HEK293 (cell line): ENCODE measurements at regions not wholly inside any gene's neighbourhood (a gene's known extent, or its start where the extent isn't known, plus 50 kb on each side); places are given as distances from the start of the nearest gene placed in this dataset.

ENCODE experiments used
- CTCF ChIA-PET: fragments of 350-600 bp; formaldehyde crosslinking; extraction: SDS; loops from one replicate; lab custom pipeline; 2021; ENCODE audit warnings: antibody characterized with exemption; lab: Yijun Ruan, JAX
- POLR2A ChIA-PET: fragments of 300-600 bp; formaldehyde crosslinking; extraction: SDS; loops from one replicate; lab custom pipeline; 2020; ENCODE audit warnings: antibody characterized with exemption, inconsistent platforms; lab: Yijun Ruan, JAX
- H3K27ac ChIP-seq: fragments of 200-500 bp; sonication (Bioruptor generic); 2 replicates; pipeline ENCODE4 v1.5.1; 2014; ENCODE audit warnings: low read depth, low read length, control low read depth, inconsistent platforms; ENCODE audit errors: extremely low read depth
- H3K36me3 ChIP-seq, 2 experiments: fragments of 200-500 bp in 1 of 2; sonication (Bioruptor generic) in 1 of 2; 1 replicate in 1 of 2; 2 replicates in 1 of 2; pipeline ENCODE4 v1.5.1; 2014 to 2017; ENCODE audit warnings: inconsistent platforms in 2 of 2, low read length in 2 of 2; ENCODE audit not compliant: control insufficient read depth in 2 of 2, insufficient read depth in 1 of 2
- H3K4me1 ChIP-seq: fragments of 200-500 bp; sonication (Bioruptor generic); 2 replicates; pipeline ENCODE4 v1.5.1; 2014; ENCODE audit warnings: mild to moderate bottlenecking, low read length, inconsistent platforms; ENCODE audit not compliant: control insufficient read depth, insufficient read depth
- H3K4me3 ChIP-seq: 2 replicates; pipeline ENCODE4 v1.5.1; 2011; ENCODE audit warnings: low read depth, mild to moderate bottlenecking, control low read depth, low read length, moderate library complexity
- H3K9me3 ChIP-seq: fragments of 200-500 bp; sonication (Bioruptor generic); 2 replicates; pipeline ENCODE4 v1.5.1; 2014; ENCODE audit warnings: low read depth, low read length, inconsistent platforms; ENCODE audit not compliant: control insufficient read depth, insufficient read depth
- HOXD13 ChIP-seq: sonication (generic); formaldehyde crosslinking; IDR thresholded peaks from 2 replicates; pipeline ENCODE4 v1.8.0; 2022; ENCODE audit warnings: missing genetic modification reagents, borderline replicate concordance
- KLF8 ChIP-seq: fragments of 450-650 bp; formaldehyde crosslinking; IDR thresholded peaks from 2 replicates; pipeline ENCODE4 v1.5.1; 2016; ENCODE audit warnings: missing biosample characterization, missing genetic modification characterization
- OVOL3 ChIP-seq: fragments of 450-650 bp; formaldehyde crosslinking; IDR thresholded peaks from 2 replicates; pipeline ENCODE4 v1.5.1; 2016; ENCODE audit warnings: missing biosample characterization, missing genetic modification characterization
- REPIN1 ChIP-seq: fragments of 450-650 bp; formaldehyde crosslinking; IDR thresholded peaks from 2 replicates; pipeline ENCODE4 v1.5.1; 2017; ENCODE audit warnings: missing biosample characterization, missing genetic modification characterization, low read depth
- SCRT2 ChIP-seq: fragments of 450-650 bp; formaldehyde crosslinking; IDR thresholded peaks from 2 replicates; pipeline ENCODE4 v1.5.1; 2016; ENCODE audit warnings: missing biosample characterization, missing genetic modification characterization
- SETDB1 ChIP-seq: IDR thresholded peaks from one replicate; pipeline ENCODE4 v1.6.1; 2017; ENCODE audit warnings: mild to moderate bottlenecking, low read length, moderate library complexity, mixed read lengths; ENCODE audit not compliant: insufficient read length
- YY1 ChIP-seq: fragments of 450-650 bp; formaldehyde crosslinking; IDR thresholded peaks from 2 replicates; pipeline ENCODE4 v1.5.1; 2018; ENCODE audit warnings: missing biosample characterization, missing genetic modification characterization
- ZBTB49 ChIP-seq: fragments of 450-650 bp; formaldehyde crosslinking; IDR thresholded peaks from 2 replicates; pipeline ENCODE4 v1.5.1; 2016; ENCODE audit warnings: missing biosample characterization, missing genetic modification characterization, low read depth
- ZNF146 ChIP-seq: fragments of 450-650 bp; formaldehyde crosslinking; IDR thresholded peaks from 2 replicates; pipeline ENCODE4 v1.5.1; 2016; ENCODE audit warnings: missing biosample characterization, missing genetic modification characterization
- ZNF157 ChIP-seq: fragments of 450-650 bp; formaldehyde crosslinking; IDR thresholded peaks from 2 replicates; pipeline ENCODE4 v1.5.1; 2016; ENCODE audit warnings: missing biosample characterization, missing genetic modification characterization
- ZNF19 ChIP-seq: fragments of 450-650 bp; formaldehyde crosslinking; IDR thresholded peaks from 2 replicates; pipeline ENCODE4; 2016; ENCODE audit warnings: missing biosample characterization, missing genetic modification characterization, low read depth
- ZNF2 ChIP-seq: fragments of 450-650 bp; formaldehyde crosslinking; IDR thresholded peaks from 2 replicates; pipeline ENCODE4 v1.5.1; 2016; ENCODE audit warnings: missing biosample characterization, missing genetic modification characterization
- ZNF223 ChIP-seq: fragments of 450-650 bp; formaldehyde crosslinking; IDR thresholded peaks from 2 replicates; pipeline ENCODE4 v1.5.1; 2016; ENCODE audit warnings: missing biosample characterization, missing genetic modification characterization
- ZNF324 ChIP-seq: fragments of 450-650 bp; formaldehyde crosslinking; IDR thresholded peaks from 2 replicates; pipeline ENCODE4 v1.5.1; 2016; ENCODE audit warnings: missing biosample characterization, missing genetic modification characterization
- ZNF354C ChIP-seq: fragments of 450-650 bp; formaldehyde crosslinking; IDR thresholded peaks from 2 replicates; pipeline ENCODE4 v1.5.1; 2016; ENCODE audit warnings: missing biosample characterization, missing genetic modification characterization, low read depth, borderline replicate concordance
- ZNF404 ChIP-seq: fragments of 450-650 bp; formaldehyde crosslinking; IDR thresholded peaks from 2 replicates; pipeline ENCODE4 v1.5.1; 2017; ENCODE audit warnings: missing biosample characterization, missing genetic modification characterization
- ZNF544 ChIP-seq: fragments of 450-650 bp; formaldehyde crosslinking; IDR thresholded peaks from 2 replicates; pipeline ENCODE4 v1.5.0; 2017; ENCODE audit warnings: missing biosample characterization, missing genetic modification characterization
- ZNF626 ChIP-seq: fragments of 450-650 bp; sonication (Bioruptor Pico); formaldehyde crosslinking; IDR thresholded peaks from 2 replicates; pipeline ENCODE4 v1.5.1; 2018; ENCODE audit warnings: missing biosample characterization, missing genetic modification characterization, inconsistent platforms
- ZNF664 ChIP-seq: fragments of 450-650 bp; formaldehyde crosslinking; IDR thresholded peaks from 2 replicates; pipeline ENCODE4 v1.5.1; 2016; ENCODE audit warnings: missing biosample characterization, missing genetic modification characterization
- ZNF704 ChIP-seq: fragments of 450-650 bp; formaldehyde crosslinking; IDR thresholded peaks from 2 replicates; pipeline ENCODE4 v1.5.1; 2016; ENCODE audit warnings: missing biosample characterization, missing genetic modification characterization
- ZNF792 ChIP-seq: fragments of 450-650 bp; formaldehyde crosslinking; IDR thresholded peaks from 2 replicates; pipeline ENCODE4 v1.5.1; 2016; ENCODE audit warnings: missing biosample characterization, missing genetic modification characterization
- ZNF837 ChIP-seq: fragments of 450-650 bp; formaldehyde crosslinking; IDR thresholded peaks from 2 replicates; pipeline ENCODE4 v1.5.1; 2016; ENCODE audit warnings: missing biosample characterization, missing genetic modification characterization
- TF ChIP-seq, protein P1 (sequence below): fragments of 450-650 bp; formaldehyde crosslinking; IDR thresholded peaks from 2 replicates; pipeline ENCODE4 v1.5.0; 2017; ENCODE audit warnings: missing biosample characterization, missing genetic modification characterization, borderline replicate concordance
- TF ChIP-seq, protein P2 (sequence below): fragments of 450-650 bp; formaldehyde crosslinking; conservative IDR thresholded peaks from 2 replicates; pipeline ENCODE4 v1.5.1; 2016; ENCODE audit warnings: low read depth, missing biosample characterization, missing genetic modification characterization
- TF ChIP-seq, protein P3 (sequence below): fragments of 450-650 bp; formaldehyde crosslinking; IDR thresholded peaks from 2 replicates; pipeline ENCODE4 v1.5.1; 2017; ENCODE audit warnings: missing biosample characterization, missing genetic modification characterization

GRCh38 chr2:228526687-228527086 lies 345.2 kb upstream of the SPHKAP start:
- TF ChIP-seq HOXD13 = no peak
- no peak for TF ChIP-seq ZNF404
- TF ChIP-seq SETDB1 = no peak
- TF ChIP-seq, protein P1, sequence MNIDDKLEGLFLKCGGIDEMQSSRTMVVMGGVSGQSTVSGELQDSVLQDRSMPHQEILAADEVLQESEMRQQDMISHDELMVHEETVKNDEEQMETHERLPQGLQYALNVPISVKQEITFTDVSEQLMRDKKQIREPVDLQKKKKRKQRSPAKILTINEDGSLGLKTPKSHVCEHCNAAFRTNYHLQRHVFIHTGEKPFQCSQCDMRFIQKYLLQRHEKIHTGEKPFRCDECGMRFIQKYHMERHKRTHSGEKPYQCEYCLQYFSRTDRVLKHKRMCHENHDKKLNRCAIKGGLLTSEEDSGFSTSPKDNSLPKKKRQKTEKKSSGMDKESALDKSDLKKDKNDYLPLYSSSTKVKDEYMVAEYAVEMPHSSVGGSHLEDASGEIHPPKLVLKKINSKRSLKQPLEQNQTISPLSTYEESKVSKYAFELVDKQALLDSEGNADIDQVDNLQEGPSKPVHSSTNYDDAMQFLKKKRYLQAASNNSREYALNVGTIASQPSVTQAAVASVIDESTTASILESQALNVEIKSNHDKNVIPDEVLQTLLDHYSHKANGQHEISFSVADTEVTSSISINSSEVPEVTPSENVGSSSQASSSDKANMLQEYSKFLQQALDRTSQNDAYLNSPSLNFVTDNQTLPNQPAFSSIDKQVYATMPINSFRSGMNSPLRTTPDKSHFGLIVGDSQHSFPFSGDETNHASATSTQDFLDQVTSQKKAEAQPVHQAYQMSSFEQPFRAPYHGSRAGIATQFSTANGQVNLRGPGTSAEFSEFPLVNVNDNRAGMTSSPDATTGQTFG = no peak
- TF ChIP-seq ZNF792 (tag by site-specific recombination) = no peak
- no peak for TF ChIP-seq ZNF19 (tag by site-specific recombination)
- TF ChIP-seq KLF8 (tag by site-specific recombination) = no peak
- TF ChIP-seq, protein P2, sequence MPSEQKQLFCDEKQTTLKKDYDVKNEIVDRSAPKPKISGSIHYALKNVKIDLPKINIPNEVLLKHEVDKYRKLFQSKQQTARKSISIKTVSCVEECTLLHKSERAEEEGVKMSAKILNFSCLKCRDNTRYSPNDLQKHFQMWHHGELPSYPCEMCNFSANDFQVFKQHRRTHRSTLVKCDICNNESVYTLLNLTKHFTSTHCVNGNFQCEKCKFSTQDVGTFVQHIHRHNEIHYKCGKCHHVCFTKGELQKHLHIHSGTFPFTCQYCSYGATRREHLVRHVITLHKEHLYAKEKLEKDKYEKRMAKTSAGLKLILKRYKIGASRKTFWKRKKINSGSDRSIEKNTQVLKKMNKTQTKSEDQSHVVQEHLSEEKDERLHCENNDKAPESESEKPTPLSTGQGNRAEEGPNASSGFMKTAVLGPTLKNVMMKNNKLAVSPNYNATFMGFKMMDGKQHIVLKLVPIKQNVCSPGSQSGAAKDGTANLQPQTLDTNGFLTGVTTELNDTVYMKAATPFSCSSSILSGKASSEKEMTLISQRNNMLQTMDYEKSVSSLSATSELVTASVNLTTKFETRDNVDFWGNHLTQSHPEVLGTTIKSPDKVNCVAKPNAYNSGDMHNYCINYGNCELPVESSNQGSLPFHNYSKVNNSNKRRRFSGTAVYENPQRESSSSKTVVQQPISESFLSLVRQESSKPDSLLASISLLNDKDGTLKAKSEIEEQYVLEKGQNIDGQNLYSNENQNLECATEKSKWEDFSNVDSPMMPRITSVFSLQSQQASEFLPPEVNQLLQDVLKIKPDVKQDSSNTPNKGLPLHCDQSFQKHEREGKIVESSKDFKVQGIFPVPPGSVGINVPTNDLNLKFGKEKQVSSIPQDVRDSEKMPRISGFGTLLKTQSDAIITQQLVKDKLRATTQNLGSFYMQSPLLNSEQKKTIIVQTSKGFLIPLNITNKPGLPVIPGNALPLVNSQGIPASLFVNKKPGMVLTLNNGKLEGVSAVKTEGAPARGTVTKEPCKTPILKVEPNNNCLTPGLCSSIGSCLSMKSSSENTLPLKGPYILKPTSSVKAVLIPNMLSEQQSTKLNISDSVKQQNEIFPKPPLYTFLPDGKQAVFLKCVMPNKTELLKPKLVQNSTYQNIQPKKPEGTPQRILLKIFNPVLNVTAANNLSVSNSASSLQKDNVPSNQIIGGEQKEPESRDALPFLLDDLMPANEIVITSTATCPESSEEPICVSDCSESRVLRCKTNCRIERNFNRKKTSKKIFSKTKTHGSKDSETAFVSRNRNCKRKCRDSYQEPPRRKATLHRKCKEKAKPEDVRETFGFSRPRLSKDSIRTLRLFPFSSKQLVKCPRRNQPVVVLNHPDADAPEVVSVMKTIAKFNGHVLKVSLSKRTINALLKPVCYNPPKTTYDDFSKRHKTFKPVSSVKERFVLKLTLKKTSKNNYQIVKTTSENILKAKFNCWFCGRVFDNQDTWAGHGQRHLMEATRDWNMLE (tag by site-specific recombination) = no peak
- no peak for TF ChIP-seq ZNF146
- no peak for TF ChIP-seq ZNF837 (tag by site-specific recombination)
- H3K36me3 ChIP-seq = no peaks in the 10 kb centered on the region
- H3K4me3 ChIP-seq = no peak overlapping the region
- H3K9me3 ChIP-seq = no peaks in the 10 kb centered on the region
- POLR2A ChIA-PET = no interaction called here
- CTCF ChIA-PET = no interaction called here
- no peak overlapping the region for H3K27ac ChIP-seq
- no peaks in the 10 kb centered on the region for H3K4me1 ChIP-seq

- Histone ChIP-seq H3K9me3 (no peaks in the 10 kb centered on the region), H3K27ac (no peak overlapping the region), H3K4me1 (no peaks in the 10 kb centered on the region), H3K4me3 (no peak overlapping the region), H3K36me3 (no peaks in the 10 kb centered on the region)
- ChIA-PET POLR2A (no interaction called here), CTCF (no interaction called here)
- no peak for TF ChIP-seq ZNF626
- TF ChIP-seq, protein P3, sequence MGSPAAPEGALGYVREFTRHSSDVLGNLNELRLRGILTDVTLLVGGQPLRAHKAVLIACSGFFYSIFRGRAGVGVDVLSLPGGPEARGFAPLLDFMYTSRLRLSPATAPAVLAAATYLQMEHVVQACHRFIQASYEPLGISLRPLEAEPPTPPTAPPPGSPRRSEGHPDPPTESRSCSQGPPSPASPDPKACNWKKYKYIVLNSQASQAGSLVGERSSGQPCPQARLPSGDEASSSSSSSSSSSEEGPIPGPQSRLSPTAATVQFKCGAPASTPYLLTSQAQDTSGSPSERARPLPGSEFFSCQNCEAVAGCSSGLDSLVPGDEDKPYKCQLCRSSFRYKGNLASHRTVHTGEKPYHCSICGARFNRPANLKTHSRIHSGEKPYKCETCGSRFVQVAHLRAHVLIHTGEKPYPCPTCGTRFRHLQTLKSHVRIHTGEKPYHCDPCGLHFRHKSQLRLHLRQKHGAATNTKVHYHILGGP (tag by site-specific recombination) = no peak
- no peak for TF ChIP-seq ZNF157
- TF ChIP-seq HOXD13 = no peak
- no peak for TF ChIP-seq ZNF664 (tag by site-specific recombination)
- TF ChIP-seq ZNF404 = no peak
- no peak for TF ChIP-seq REPIN1 (tag by site-specific recombination)
- TF ChIP-seq ZNF704 (tag by site-specific recombination) = no peak
- no peak for TF ChIP-seq OVOL3 (tag by site-specific recombination)
- TF ChIP-seq ZNF544 (tag by site-specific recombination) = no peak
- no peak for TF ChIP-seq ZNF223
- no peak for TF ChIP-seq ZNF2 (tag by site-specific recombination)
- no peak for TF ChIP-seq SCRT2 (tag by site-specific recombination)
- TF ChIP-seq ZNF324 = no peak
- TF ChIP-seq ZBTB49 = no peak
- no peak for TF ChIP-seq YY1 (tag by site-specific recombination)
- TF ChIP-seq ZNF354C (tag by site-specific recombination) = no peak
Measured at GRCh38 chr2:228522977-228523376, 341.5 kb upstream of the SPHKAP start.
